ENCODE measurements at regions not wholly inside any gene's neighbourhood (a gene's known extent, or its start where the extent isn't known, plus 50 kb on each side); places are given as distances from the start of the nearest gene placed in this dataset.

- TF ChIP-seq GATA2 (IDR thresholded peaks at IDR 0.05; ENCODE audit: low read depth, low read length) (no peak), GATA3 (IDR thresholded peaks at IDR 0.05; ENCODE audit: low read depth, low read length) (no peak)
Measured at GRCh38 chr3:115332998-115333397, 185.9 kb upstream of the ZBTB20 start.

Measured in SH-SY5Y (cell line).